ENCODE measurements at regions not wholly inside any gene's neighbourhood (a gene's known extent, or its start where the extent isn't known, plus 50 kb on each side); places are given as distances from the start of the nearest gene placed in this dataset.

DNA sequence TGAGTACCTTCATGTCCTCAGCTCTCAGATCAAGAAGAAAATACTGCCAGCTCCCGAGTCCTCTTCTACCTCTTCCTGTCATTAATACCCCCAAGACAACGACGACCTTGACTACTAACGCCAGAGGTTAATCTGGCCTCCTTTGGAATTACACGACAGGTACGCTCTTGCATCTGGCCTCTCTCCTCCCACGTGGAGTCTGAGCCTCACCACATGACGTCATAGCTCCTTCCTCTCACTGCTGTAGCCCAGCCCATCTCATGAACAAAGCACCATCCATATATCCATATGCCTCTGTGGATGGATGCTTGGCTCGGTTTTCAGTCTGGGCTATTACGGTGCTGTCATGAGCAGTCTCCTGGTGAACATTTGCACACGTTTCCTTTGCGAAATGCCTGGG, 110.2 kb upstream of the TNRC6C start:
- TF ChIP-seq, protein P1, sequence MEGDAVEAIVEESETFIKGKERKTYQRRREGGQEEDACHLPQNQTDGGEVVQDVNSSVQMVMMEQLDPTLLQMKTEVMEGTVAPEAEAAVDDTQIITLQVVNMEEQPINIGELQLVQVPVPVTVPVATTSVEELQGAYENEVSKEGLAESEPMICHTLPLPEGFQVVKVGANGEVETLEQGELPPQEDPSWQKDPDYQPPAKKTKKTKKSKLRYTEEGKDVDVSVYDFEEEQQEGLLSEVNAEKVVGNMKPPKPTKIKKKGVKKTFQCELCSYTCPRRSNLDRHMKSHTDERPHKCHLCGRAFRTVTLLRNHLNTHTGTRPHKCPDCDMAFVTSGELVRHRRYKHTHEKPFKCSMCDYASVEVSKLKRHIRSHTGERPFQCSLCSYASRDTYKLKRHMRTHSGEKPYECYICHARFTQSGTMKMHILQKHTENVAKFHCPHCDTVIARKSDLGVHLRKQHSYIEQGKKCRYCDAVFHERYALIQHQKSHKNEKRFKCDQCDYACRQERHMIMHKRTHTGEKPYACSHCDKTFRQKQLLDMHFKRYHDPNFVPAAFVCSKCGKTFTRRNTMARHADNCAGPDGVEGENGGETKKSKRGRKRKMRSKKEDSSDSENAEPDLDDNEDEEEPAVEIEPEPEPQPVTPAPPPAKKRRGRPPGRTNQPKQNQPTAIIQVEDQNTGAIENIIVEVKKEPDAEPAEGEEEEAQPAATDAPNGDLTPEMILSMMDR (IDR thresholded peaks at IDR 0.05), result no peak
- TF ChIP-seq POLR2A (IDR thresholded peaks at IDR 0.05), result no peak
